WERI-Rb-1 (cell line): ENCODE measurements at regions not wholly inside any gene's neighbourhood (a gene's known extent, or its start where the extent isn't known, plus 50 kb on each side); places are given as distances from the start of the nearest gene placed in this dataset.

Source experiments
- DNase-seq: peaks from one replicate; pipeline ENCODE4 v3.0.0-alpha.2; 2020
- H3K27ac ChIP-seq: fragments of 250-450 bp; sonication (Bioruptor Pico); 2 replicates; pipeline ENCODE4 v1.5.1; 2020; ENCODE audit warnings: mild to moderate bottlenecking, moderate library complexity
- H3K27me3 ChIP-seq: fragments of 250-450 bp; sonication (Bioruptor Pico); 2 replicates; pipeline ENCODE4 v1.5.1; 2021; ENCODE audit warnings: mild to moderate bottlenecking, low read depth, moderate library complexity; ENCODE audit not compliant: insufficient read depth, severe bottlenecking
- H3K36me3 ChIP-seq: fragments of 250-450 bp; sonication (Bioruptor Pico); 2 replicates; pipeline ENCODE4 v1.5.1; 2020; ENCODE audit warnings: mild to moderate bottlenecking, moderate library complexity
- H3K4me3 ChIP-seq: 2 replicates; pipeline ENCODE4 v1.5.1; 2011; ENCODE audit warnings: low read depth, mild to moderate bottlenecking, control low read depth, low read length
- H3K9me3 ChIP-seq: fragments of 250-450 bp; sonication (Bioruptor Pico); 2 replicates; pipeline ENCODE4 v1.5.1; 2021; ENCODE audit warnings: mild to moderate bottlenecking, moderate library complexity; ENCODE audit not compliant: severe bottlenecking
- CTCF ChIP-seq: IDR thresholded peaks from 2 replicates; pipeline ENCODE4 v1.5.1; 2011; ENCODE audit warnings: low read depth, mild to moderate bottlenecking, control low read depth, inconsistent platforms, low read length

DNA sequence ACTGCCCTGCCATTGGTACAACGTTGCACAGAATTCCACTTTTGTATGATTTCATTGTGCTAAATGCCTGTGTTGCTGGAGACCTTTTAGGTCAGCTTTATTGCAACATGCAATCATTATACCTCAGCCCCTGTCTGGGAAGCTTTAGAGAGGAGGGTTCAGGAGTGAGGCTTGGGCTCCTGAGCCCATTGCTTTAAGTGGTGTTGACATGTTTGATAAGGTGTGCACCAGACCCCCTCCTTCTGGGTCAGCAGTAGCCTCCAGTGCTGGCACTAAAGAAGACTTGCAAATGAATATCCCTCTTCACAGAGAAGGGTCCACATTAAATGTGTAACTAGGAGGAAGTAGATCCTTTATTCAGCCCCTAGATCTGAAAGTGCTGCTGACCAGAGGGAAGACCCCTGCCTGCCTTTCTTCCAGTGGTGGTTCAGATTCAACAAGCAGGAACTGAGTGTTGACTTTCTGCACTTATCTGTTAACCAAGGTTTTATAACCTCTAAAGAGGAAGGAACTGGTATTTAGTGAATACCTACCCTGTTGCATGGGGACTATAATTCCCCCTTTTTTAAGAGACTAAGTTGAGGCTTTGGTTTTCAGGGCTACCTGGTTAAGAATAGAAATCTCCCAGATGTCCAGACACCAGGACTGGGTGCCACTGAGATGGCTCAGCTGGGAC lies 369.4 kb upstream of the IGFBP3 start:
- H3K36me3 ChIP-seq, result no peaks in the 10 kb centered on the region
- no peaks in the 10 kb centered on the region for H3K9me3 ChIP-seq
- TF ChIP-seq CTCF, result no peak
- peaks cover 11% of the 10 kb centered on the region for H3K27me3 ChIP-seq
- H3K27ac ChIP-seq, result no peak overlapping the region
- H3K4me3 ChIP-seq, result no peak overlapping the region
- no peak for DNase-seq

GRCh38 chr7:46288861-46289260 lies 367.8 kb upstream of the IGFBP3 start:
- H3K36me3 ChIP-seq, result no peaks in the 10 kb centered on the region
- no peaks in the 10 kb centered on the region for H3K9me3 ChIP-seq
- H3K27ac ChIP-seq, result no peak overlapping the region
- no peak for DNase-seq
- no peak overlapping the region for H3K4me3 ChIP-seq
- H3K27me3 ChIP-seq, result peaks cover 11% of the 10 kb centered on the region
- no peak for TF ChIP-seq CTCF

DNA sequence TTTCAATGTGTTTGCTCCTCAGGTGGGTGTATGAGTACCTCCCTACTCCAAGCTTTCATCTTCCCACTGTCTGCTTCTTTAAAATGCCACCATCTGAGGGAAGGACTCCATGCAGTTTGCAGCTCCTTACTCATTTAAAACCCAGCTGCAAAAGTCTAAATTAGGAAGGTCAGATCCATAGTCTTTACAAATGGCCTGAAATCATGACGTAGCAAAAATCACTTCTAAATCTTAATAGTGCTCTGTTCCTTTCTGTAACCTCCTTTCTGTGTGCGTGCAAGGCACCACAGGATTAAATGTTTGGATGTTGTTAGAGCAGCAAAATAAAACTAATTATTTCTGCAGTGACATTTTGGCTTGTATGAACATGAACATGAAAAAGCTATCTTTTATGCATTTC lies 366.9 kb upstream of the IGFBP3 start:
- DNase-seq, result no peak
- no peaks in the 10 kb centered on the region for H3K9me3 ChIP-seq
- H3K27ac ChIP-seq, result no peak overlapping the region
- no peak overlapping the region for H3K4me3 ChIP-seq
- TF ChIP-seq CTCF, result no peak
- H3K36me3 ChIP-seq, result no peaks in the 10 kb centered on the region
- peaks cover 11% of the 10 kb centered on the region for H3K27me3 ChIP-seq

GRCh38 chr7:46286957-46287356 lies 365.9 kb upstream of the IGFBP3 start:
- H3K36me3 ChIP-seq, result no peaks in the 10 kb centered on the region
- DNase-seq, result no peak
- H3K9me3 ChIP-seq, result no peaks in the 10 kb centered on the region
- no peak for TF ChIP-seq CTCF
- H3K27me3 ChIP-seq, result peaks cover 11% of the 10 kb centered on the region
- no peak overlapping the region for H3K27ac ChIP-seq
- no peak overlapping the region for H3K4me3 ChIP-seq

DNA sequence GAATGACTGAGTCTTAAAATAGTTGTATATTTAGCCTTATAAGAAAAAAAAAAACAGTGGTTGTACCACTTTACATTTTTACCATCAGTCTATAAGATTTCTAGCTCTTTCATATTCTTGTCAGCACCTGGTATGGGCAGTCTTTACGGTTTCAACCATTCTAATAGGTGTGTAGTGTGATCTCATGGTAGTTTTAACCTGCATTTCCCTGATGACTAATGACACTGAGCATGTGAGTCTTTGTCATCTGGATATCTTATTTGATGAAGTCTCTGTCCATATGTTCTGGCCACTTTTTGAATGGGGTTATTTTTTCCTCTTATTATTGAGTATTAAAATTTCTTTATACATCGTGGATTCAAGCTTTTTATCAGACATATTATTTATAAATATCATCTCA lies 365.3 kb upstream of the IGFBP3 start:
- DNase-seq, result no peak
- H3K9me3 ChIP-seq, result no peaks in the 10 kb centered on the region
- H3K27ac ChIP-seq, result no peak overlapping the region
- no peaks in the 10 kb centered on the region for H3K36me3 ChIP-seq
- H3K4me3 ChIP-seq, result no peak overlapping the region
- TF ChIP-seq CTCF, result no peak
- H3K27me3 ChIP-seq, result peaks cover 11% of the 10 kb centered on the region

DNA sequence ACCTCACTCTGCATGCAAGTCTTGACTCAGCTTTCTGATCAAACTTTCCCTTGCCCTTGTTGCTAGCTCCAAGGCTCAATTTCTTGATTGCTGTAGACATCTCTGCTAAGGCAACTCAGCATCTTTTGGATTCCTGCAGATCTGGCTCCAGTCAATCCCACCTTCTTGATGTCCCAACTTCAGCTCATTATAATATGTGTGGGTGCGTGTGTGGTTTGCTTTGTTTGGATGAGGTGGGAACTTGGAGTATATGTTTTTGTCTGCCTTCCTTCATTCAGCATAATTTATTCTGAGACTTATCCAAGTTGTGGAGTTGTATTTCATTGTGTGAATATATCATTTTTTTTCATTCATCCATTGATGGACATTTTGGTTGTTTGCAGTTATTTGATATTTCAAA lies 364.8 kb upstream of the IGFBP3 start:
- no peak overlapping the region for H3K27ac ChIP-seq

More for the DNA sequence above, 364.8 kb upstream of the IGFBP3 start:
- DNase-seq, result no peak
- Histone ChIP-seq H3K36me3 (no peaks in the 10 kb centered on the region), H3K9me3 (no peaks in the 10 kb centered on the region), H3K4me3 (no peak overlapping the region), H3K27me3 (peaks cover 11% of the 10 kb centered on the region)
- no peak for TF ChIP-seq CTCF
